NCI-H2171 treated with DMSO at 0.1 percent for 48 hours (cell line): ENCODE measurements at regions not wholly inside any gene's neighbourhood (a gene's known extent, or its start where the extent isn't known, plus 50 kb on each side); places are given as distances from the start of the nearest gene placed in this dataset.

Experiments
- DNase-seq: peaks from one replicate; lab custom pipeline; 2025; lab: John Stamatoyannopoulos, UW

DNA sequence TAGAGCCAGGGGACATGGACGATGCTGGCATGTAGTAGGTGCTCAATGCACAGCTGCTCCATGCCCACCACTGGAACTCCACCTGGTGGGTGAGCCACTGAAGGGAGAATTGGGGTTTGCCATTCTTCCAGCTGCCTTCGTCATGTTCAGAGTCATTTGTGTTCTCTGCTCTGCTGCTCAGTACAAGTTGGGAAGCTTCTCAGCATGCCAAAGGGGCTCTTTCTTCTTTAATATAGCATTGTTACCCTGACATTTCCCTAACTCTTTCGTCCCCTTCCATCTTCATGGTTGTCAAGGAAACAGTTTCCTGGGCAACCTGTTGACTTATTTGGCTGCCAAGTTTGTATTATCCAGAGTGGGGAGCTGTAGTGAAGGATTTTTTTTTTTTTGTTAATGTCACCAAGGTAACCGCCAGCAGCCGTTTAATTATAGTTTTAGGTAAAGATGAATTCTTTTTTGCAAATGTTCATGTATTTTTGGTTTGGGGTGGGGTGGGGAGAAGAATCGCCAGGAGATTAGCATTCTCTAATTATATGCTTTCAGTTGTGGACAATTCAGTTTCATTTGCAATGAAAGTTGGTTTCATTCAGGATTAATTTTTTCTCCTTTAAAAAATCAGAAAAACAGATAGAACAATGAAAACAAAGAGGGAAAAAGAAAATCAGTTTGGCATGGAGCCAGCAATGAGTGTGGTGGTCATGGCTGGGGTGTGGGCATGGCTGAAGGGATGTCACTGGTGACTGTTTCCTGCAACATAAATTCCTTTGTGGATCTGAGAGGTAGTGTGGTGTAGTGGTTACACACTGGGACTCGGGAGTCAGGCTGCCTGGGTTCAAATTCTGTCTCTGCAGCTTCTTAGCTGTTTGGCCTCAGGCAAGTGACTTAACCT lies 73.0 kb upstream of the KCNG1 start:
- peak; percentile 10 for DNase-seq

DNA sequence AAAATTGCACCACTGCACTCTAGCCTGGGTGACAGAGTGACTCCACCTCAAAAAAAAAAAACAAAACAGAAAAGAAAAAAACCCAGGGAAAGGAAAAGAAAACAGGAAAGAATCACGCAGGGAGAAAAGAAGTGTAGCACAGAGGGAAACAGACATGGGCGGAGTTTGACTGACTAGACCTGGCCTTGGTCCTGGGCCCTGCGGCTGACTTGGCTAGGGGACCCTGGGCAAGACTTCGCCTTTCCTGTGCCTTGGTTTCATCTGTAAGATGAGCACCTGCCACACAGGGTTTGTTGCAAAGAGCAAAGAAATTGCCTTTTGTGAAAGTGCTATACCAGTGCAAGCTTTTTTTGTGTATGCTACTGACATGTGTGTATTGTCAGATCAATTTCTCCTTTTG lies 71.3 kb upstream of the KCNG1 start:
- no peak for DNase-seq

DNA sequence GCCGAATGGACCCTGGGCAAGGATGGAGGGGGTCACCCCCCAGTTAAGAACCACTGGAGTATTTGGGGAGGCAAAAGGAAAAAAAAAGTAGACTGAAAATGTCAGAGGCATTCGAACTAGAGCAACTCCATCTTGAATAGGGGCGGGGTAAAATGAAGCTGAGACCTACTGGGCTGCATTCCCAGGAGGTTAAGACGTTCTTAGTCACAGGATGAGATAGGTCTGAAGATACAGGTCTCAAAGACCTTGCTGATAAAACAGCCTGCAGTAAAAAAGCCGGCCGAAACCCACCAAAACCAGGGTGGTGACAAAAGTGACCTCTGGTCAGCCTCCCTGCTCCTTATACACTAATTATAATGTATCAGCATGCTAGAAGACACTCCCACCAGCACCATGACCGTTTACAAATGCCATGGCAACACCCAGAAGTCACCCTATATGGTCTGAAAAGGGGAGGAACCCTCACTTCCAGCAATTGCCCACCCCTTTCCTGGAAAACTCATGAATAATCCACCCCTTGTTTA lies 70.4 kb upstream of the KCNG1 start:
- DNase-seq: no peak

DNA sequence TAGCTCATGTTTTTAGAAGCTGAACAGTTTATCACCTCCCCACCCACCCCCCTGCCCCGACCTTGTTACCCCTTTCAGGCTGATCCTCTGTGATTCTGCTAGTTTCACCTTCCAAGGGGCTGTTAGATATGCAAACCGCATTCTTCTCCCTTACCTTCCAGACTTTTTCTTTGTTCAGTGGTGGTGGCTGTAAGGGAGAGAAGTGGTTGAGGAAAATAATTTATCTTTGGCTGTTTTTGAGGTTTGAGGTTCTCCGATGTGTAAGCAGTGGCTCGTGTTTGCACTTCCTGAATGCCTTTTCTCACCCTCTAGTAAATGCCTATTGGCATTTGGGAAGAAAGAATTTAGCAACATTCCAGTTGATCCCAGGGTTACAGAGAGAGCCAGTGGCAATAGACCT lies 69.4 kb upstream of the KCNG1 start:
- no peak for DNase-seq

DNA sequence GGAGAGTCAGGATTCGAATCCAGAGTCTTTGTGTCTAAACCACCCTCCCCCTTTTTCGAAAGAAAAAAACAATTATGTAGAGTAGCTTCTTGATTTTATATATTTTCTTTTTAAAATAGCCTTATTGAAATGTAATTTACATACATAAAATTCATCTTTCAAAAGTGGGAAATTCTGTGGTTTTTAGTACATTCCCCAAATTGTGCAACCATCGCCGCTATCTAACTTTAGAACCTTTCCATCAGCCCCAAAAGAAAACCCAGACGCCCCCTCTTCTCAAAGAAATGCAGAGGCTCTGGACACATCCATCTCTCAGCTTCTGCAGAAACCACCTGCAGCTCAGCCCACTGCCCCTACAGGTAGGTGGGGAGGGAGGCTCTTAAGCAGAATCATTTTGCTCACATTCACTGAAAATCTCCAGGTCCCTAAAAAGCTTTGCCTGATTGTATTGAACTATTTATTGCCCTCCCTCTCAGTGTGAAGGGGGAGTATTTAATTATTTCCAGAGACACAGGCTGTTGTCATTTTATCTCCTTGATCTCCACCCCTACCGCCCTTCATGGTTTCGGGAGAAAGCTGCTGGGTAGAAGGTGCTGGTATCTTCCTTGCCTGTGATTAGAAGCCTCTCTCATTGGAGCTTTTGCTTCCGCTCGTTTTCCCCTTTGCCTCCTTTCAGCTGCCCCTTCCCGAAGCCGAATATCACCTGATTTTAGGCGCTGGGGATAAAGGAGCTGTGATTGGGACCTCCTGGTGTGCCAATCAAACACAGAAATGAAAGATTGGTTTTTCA lies 68.7 kb upstream of the KCNG1 start:
- DNase-seq: no peak

DNA sequence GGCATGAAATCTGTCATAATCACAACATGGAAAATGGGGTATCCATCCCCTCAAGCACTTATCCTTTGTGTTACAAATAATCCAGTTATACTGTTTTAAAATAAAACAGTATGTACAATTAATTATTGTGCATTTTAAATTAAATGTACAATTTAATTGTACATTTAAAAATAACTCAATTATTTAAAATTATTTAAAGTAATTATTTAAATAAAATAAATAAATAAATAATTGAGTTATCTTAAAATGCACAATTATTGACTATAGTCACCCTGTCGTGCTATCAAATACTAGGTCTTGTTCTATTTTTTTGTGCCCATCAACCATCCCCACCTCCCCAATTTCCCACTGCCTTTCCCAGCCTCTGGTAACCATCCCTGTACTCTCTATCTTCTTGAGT lies 66.9 kb upstream of the KCNG1 start:
- DNase-seq: no peak

DNA sequence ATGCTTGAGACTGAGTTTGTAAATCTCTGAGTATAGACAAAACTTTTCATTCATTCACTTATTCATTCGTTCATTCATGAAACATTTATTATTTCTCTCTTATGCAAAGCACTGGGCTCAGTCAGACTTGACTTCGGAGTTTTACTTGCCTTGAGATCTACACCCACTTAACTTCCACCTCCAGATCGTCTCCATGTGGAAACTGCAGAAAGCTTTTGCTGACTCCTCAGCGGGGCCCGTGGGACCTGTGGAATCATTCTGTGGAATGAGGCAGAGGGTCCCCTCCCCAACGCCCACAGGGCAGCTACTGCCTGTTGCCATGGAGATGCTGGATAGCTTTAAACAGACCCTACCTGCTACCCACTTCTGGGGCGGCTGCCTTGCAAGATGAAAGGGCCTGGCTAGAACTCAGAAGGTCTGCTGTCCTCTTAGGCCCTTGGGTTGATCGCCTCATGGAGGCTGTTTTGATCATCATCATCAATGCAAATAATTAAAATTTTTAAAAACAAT lies 66.4 kb upstream of the KCNG1 start:
- no peak for DNase-seq

DNA sequence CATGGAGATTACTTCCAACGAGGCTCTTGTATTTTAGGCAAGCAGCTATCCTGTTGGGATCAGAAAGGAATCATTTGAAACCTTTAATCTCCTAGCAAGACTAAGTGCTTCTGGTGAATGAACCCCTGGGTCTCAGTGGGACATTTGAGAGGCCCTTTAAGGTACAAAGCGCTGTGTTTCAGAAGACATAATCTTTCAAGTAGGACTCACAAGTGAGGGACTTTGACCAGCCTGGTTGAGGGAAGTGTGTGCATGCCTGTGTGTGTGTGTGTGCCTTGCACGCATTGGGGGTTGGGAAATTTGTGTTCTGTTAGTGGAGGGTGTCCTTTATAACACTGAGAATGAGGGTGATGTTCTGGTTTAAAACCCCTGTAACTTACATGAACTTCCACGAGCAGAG lies 64.4 kb upstream of the KCNG1 start:
- no peak for DNase-seq

DNA sequence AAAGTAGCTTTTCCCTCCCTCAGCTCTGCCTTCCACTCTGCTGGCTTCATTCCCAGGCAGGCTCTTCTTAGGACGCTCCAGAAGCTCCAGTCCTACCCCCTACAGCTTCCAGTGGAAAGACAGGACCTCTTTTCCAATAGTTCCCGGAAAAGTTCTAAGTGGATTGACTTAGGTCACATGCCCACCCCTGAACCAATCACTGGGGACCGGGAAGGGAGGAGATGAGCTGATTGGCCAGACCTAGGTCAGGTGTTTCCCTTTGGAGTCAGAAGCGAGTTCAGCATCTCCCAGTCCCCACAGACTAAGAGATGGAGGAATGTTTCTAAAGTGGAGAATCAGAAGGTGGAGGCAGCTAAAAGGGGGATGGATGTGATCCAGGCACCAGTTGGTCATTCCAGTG lies 62.9 kb upstream of the KCNG1 start:
- DNase-seq: no peak

DNA sequence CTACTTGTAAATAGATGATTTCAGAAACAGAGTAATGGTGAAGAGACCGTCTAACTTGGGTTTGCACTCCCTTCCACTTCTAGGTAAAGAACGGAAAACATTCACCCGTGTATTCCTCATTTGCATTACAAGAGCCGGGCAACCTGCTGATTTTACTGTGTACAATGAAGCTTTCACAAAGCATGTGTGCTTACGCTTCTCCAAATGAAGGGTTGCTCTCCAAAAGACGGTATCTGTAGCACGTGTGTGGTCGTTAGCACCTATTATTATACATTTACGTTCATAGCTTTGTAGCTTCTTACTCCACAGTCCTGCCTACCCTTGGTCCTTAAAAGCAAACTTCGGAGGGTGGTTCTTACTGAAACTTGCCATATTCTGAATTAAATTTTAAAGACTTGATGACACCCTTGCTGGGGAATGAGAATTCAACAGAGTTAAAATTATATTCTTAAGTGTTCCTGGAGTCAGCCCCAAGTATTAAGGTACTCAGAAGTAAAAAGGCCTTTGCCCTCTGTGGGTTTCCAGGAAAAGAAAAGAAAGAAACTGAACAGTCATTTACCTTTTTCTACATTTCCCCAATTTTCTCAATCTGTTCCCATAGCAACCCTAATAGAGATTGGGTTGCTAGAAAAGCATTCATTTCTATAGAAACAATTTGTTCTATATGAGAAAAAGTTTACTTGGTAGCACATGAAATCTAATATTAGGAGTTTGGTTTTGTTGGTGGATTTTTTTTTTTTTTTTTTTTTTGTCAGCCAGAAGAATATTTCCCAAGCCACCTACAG lies 61.9 kb upstream of the KCNG1 start:
- no peak for DNase-seq

DNA sequence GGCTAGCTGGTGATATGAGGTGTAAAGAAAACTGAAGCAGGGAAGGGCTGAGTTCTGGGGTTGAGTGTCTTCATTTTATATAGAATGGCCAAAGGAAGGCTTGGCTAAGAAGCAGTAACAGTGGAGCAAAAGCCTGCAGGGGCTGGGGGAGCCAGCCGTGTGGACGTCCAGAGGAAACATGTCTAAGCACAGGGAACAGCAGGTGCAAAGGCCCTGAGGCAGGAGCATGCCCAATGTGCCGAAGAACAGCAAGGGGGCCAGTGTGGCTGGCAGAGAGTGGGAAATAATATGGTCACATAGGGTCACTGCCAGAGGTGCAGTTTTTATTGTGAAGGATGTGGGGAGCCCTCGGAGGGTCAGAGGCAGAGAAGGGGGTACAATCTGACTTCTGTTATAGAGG lies 60.5 kb upstream of the KCNG1 start:
- no peak for DNase-seq

DNA sequence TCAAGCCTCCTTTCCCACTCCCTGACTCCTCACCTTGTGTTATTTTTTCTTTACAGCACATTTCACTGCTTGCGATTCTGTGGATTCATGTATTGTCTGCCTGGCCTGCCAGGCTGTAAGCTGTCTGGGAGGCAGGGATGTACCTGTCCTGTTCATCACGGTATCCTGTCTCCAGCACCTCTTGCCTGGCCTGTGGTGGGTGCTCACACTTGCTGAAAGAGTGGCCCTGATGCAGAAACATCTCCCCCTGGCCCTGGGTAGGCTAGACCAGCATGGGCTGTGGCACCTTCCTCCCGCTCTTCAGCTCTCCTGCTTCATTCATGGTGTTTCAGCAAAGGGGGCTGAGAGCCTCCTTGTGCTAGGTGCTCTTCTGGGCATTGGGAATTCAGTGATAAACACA lies 60.1 kb upstream of the KCNG1 start:
- DNase-seq: no peak

DNA sequence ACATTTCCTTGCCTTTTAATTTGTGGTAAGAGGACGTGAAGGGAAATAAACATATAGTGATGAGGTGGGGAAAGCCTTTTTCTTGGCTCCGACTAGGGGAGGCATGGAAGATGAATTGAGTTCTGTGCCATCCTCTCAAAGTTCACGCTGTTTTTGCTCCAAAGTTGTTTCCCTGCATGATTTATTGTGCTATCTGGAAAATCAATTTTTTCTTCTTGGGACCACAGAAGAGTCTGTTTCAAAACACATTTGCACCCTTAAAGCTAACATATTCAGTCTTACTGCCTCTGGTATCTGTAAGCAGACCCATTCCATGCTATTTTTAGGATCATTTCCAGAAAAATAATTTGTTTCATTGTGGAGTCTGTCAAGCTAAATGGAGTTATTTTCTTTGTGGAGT lies 57.6 kb upstream of the KCNG1 start:
- DNase-seq: no peak

DNA sequence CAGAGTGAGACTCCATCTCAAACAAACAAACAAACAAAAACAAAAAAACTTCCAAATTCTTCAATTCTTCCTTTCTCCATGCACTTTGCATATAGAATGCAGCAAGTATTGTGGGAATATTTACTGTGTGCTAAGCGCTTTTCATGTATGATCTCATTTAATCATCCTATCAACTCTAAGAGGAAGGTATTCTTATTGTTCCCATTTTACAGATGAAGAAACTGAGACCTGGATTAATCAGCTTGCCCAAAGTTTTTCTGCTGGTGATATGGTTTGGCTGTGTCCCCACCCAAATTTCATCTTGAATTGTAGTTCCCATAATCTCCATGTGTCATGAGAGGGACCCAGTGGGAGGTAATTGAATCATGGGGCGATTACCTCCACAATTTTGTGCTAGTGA lies 56.6 kb upstream of the KCNG1 start:
- no peak for DNase-seq

DNA sequence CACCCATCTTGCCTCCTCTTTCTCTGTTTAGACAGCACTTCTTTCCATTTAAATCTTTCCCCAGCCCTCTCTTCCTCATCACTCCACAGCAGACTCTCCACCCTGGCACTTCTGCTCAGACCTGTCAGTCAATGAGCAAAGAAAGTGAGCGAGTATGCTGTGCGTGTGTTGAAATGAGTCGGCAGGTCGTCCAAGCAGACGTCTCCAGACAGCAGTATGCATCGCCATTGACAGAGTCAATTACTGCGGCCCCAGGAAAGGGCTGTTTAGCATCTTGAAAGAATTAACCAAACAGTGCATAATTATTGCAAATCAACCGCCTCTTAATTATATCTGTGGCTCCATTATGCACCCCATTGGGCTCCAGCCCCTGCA lies 54.8 kb upstream of the KCNG1 start:
- DNase-seq: no peak

DNA sequence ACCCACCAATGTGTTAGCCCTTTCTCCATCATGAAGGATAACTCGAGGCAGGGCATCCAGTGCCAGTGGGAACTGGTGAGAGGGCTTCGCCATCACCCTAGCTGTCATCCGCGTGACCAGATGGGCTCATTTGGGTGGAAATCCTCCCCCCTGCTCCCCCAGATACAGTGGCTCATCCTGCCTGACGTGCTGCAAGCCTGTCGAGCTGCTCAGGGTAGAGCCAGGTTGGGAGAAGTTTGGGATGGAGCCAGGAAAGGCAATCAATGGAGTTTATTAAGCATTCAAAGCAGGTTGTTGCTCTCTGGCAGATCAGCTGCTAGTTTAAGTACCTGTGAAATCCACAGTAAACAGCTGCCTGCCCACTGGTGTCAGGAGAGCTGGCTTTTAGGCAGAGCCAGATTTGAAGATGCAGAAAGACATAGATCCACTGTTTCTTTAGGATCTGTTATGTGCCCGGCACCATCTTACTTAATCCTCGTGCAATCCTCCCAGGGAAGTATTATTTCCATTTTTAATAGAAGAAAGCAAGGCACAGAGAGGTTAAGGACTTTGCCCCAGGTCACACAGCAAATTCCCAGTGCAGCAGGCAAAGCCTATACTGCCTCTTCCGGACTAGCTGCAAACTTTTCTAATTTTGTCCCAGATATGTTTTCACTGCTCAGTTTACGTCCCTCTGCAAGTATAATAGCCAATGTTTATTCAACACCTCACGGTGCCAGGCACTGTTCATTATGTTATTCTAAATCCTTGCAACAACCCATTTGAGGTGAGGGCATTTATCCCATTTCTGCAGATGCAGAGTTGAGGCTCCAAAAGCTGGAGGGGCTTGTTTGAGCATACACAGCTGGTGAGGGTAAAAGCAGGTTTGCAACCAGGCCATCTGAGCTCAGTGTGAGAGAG lies 54.1 kb upstream of the KCNG1 start:
- peak; percentile 54 for DNase-seq

DNA sequence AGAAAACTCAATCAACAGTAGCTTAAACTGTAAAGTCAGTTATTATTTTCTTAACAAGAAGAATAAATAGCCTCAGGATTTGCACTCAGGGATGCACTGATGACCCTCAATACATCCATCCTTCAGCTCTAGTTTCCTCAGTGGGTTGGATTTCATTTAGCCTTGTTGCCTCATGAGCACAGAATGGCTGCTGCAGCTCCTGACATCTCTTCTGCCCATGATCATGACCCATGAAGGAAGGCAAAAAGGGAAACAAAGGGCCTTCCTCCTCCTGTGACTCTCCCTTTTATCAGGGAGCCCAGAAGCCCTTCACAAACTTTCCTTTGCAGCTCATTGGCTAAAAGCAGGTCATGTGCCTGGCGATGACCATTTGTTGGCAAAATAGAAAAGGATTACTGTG lies 51.2 kb upstream of the KCNG1 start:
- no peak for DNase-seq
